Lower leg skin (tissue), 4 donors: ENCODE measurements at regions not wholly inside any gene's neighbourhood (a gene's known extent, or its start where the extent isn't known, plus 50 kb on each side); places are given as distances from the start of the nearest gene placed in this dataset.
"Not testable (repeated sequence)": the region's sequence is repeated elsewhere in the genome, so short reads cannot be mapped to it uniquely, and the experiment has no call there.

Experiments used
- DNase-seq, 2 donors: peaks; one replicate each; pipeline ENCODE4 v3.0.0-alpha.2; 2019; ENCODE audit warnings: low spot score in 2 of 2
- H3K4me3 ChIP-seq: fragments of 200-600 bp; sonication (generic); 2 replicates; pipeline ENCODE4 v1.5.1; 2017; ENCODE audit warnings: mild to moderate bottlenecking, low read depth; ENCODE audit not compliant: poor library complexity, severe bottlenecking
- POLR2A ChIP-seq, 2 donors: fragments of 450-650 bp; IDR thresholded peaks; one replicate each; pipeline ENCODE4 v1.6.1; 2016 to 2017; ENCODE audit warnings: antibody characterized with exemption in 2 of 2, mild to moderate bottlenecking in 1 of 2, moderate library complexity in 1 of 2
- WGBS, 2 donors: methylation state at CpG; one replicate each; pipeline ENCODE4 v1.1.5; 2018; 5-methylcytosine and 5-hydroxymethylcytosine counted together
- intact Hi-C: fragments of 100-400 bp; cut with DNase I; formaldehyde crosslinking; loops from one replicate; pipeline ENCODE4 v1.15.0; 2023; ENCODE audit warnings: low total_unique reads
- TF ChIP-seq, protein P1 (sequence below), 3 donors: fragments of 450-650 bp; IDR thresholded peaks; one replicate each; pipeline ENCODE4 v1.5.1; 2016; ENCODE audit warnings: antibody characterized with exemption in 3 of 3, mild to moderate bottlenecking in 3 of 3, moderate library complexity in 2 of 3

DNA sequence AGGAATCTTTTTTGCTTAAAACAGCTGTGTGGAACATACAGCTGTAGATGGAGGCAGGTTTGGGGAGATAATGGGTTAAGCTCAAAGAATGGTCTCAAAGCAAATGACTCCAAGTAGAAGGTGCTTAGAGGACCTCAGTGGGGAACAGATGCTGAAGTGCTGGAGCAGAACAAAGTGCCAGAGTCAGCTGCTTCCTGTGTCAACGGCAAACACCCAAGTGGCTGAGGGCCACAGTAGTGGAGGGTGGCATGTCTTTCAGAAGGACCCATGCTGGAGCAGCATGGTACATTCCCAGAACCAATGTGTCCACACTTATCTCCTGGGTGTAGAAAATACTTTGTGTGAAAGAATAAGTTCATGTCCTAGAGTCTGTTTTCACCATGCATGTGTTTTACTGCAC is 197.5 kb downstream of the CCNG2 start:
- H3K4me3 ChIP-seq, result no peak overlapping the region
- WGBS, 2 donors, result 20 to 47% methylated on average over 1 of the region's 1 CpG
- intact Hi-C loops, result no loop called here
- TF ChIP-seq, protein P1, sequence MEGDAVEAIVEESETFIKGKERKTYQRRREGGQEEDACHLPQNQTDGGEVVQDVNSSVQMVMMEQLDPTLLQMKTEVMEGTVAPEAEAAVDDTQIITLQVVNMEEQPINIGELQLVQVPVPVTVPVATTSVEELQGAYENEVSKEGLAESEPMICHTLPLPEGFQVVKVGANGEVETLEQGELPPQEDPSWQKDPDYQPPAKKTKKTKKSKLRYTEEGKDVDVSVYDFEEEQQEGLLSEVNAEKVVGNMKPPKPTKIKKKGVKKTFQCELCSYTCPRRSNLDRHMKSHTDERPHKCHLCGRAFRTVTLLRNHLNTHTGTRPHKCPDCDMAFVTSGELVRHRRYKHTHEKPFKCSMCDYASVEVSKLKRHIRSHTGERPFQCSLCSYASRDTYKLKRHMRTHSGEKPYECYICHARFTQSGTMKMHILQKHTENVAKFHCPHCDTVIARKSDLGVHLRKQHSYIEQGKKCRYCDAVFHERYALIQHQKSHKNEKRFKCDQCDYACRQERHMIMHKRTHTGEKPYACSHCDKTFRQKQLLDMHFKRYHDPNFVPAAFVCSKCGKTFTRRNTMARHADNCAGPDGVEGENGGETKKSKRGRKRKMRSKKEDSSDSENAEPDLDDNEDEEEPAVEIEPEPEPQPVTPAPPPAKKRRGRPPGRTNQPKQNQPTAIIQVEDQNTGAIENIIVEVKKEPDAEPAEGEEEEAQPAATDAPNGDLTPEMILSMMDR (IDR thresholded peaks at IDR 0.05), result no peak
- no peak for TF ChIP-seq POLR2A (IDR thresholded peaks at IDR 0.05)
- DNase-seq, result no peak

DNA sequence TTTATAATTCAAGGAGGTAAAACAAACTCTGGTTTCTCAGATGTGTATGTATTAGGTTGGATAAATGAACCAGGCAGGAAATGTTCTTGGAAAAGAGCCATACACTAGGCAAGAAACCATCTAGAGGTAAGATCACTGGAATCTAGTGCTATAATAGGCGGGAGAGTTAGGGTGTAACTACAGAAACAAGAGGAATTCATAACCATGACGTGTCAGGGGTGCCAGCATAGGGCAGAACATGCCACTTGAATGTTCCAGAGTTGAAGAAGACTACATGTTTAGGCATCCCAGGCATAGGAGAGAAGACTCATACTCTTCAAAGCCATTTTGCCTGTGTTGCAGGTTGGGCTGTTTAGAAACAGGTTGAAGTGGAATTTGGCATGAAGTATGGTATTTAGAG is 198.7 kb downstream of the CCNG2 start:
- no peak for DNase-seq
- TF ChIP-seq POLR2A (IDR thresholded peaks at IDR 0.05), result no peak
- TF ChIP-seq, protein P1 (IDR thresholded peaks at IDR 0.05), result no peak
- WGBS, 2 donors, result 71 to 85% methylated on average over 2 of the region's 2 CpGs
- intact Hi-C loops, result no loop called here
- no peak overlapping the region for H3K4me3 ChIP-seq

DNA sequence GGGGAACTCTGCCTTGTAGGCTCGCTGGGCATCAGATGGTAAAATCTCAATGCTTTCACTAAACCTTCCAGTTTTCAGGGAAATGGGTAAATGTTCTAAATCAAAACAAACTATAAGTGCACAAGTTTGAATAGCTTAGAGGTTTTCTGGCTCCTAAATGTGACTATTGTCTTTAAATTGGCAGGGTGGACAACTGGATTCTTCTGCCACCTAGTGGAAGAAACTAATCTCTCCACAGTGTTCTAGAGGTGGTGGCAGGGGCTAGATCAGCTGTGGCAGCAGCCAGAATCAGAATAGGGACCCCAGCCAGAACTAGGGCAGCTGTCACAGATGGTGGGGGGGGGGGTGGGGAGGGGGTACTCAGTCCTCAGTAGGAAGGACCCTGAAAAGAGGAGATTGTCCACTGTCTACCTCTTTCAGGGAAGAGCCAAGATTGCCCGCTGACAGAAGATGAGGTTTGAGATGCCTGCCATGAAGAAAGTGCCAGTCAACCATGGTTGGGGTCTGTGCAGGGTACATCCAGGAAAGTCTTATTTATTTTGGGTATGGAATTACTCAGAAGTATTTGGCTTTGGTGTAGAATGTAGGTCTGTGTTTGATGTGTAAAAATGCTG is 201.4 kb downstream of the CCNG2 start:
- DNase-seq, result no peak
- 79 to 82% methylated on average over 2 of the region's 2 CpGs for WGBS, 2 donors
- TF ChIP-seq, protein P1 (IDR thresholded peaks at IDR 0.05), result no peak
- TF ChIP-seq POLR2A (IDR thresholded peaks at IDR 0.05), result no peak
- no peak overlapping the region for H3K4me3 ChIP-seq
- intact Hi-C loops, result no loop called here

DNA sequence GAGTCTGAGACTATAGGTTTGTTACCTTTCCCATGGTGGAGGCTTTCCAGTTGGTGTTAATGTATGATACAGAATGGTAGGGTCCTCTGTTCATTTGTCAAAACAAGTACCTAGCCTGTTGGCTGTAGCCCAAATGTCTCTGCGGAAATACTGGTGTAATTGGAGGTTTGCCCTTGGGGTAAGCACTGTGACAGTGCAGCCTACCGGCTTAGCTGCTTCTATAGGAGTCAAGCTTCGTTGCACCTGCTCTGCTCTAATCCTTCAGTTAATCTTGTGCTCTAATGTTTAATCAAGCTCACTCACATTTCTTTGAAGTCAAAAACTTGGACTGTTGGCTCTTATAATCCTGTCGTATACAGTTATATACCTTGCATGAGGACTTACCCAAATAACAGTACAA is 203.4 kb downstream of the CCNG2 start:
- H3K4me3 ChIP-seq, result no peak overlapping the region
- WGBS, 2 donors, result 37 to 41% methylated on average over 4 of the region's 4 CpGs
- no peak for DNase-seq
- TF ChIP-seq, protein P1 (IDR thresholded peaks at IDR 0.05), result no peak
- no peak for TF ChIP-seq POLR2A (IDR thresholded peaks at IDR 0.05)
- intact Hi-C loops, result no loop called here

DNA sequence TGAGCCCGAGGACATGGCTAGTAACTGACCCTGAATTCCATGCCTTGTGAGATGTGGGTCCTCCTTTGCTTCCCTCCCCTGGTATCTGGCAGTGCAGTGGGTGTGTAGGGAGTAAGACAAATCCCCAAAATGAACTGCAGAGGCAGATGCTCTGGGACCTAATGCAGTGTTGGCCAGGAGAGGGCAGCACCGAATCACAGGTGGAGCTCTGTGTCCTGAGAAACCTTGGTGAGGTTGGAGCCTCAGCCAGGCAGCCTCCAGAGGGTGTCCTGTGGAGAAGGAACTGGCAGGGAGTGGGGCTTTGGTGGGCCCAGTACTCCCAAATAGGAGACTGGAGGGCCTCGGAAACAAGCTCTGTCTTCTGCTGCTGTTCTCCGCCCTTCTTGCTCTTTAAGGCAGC is 209.9 kb downstream of the CCNG2 start:
- intact Hi-C loops, H3K4me3 ChIP-seq, DNase-seq: not testable (repeated sequence)
- WGBS, 2 donors, result 55 to 67% methylated on average over 2 to 3 of the region's 4 CpGs

DNA sequence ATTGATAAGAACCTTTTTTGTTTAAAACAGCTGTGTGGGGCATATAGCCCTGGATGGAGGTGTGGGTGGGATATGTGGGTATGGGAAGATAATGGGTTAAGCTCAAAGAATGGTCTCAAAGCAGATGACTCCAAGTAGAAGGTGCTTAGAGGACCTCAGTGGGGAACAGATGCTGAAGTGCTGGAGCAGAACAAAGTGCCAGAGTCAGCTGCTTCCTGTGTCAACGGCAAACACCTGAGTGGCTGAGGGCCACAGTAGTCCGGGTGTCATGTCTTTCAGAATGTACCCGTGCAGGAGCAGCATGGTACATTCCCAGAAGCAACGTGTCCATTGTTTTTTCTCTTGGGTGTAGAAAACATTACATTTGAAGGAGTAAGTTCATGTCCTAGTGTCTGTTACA is 210.6 kb downstream of the CCNG2 start:
- no peak for DNase-seq
- TF ChIP-seq, protein P1 (IDR thresholded peaks at IDR 0.05), result no peak
- no peak for TF ChIP-seq POLR2A (IDR thresholded peaks at IDR 0.05)
- WGBS, 2 donors, result 57 to 68% methylated on average over 4 of the region's 4 CpGs
- intact Hi-C loops, result no loop called here
- H3K4me3 ChIP-seq, result no peak overlapping the region
